MCF 10A (cell line): ENCODE measurements at regions not wholly inside any gene's neighbourhood (a gene's known extent, or its start where the extent isn't known, plus 50 kb on each side); places are given as distances from the start of the nearest gene placed in this dataset.
A peak's percentile ranks its signal among the peaks of the same experiment; 100 is the strongest.

Source experiments
- BruUV-seq: library from RNA; stranded (reverse); fragments of 400-500 nt; replicated peaks from 2 replicates; lab custom pipeline; 2021; lab: Mats Ljungman, UMichigan
- CTCF ChIA-PET: fragments of 300-600 bp; sonication (Branson Sonifier 250); formaldehyde crosslinking; extraction: SDS; loops from one replicate; lab custom pipeline; 2021; ENCODE audit warnings: antibody characterized with exemption, inconsistent platforms; lab: Yijun Ruan, JAX
- POLR2A ChIA-PET: fragments of 300-600, 350-650 bp; sonication (Branson Sonifier 250); formaldehyde crosslinking; extraction: SDS; loops from one replicate; lab custom pipeline; 2020; ENCODE audit warnings: antibody characterized with exemption, inconsistent platforms; lab: Yijun Ruan, JAX
- DNase-seq: peaks from one replicate; pipeline ENCODE4 v3.0.0-alpha.2; 2018; ENCODE audit not compliant: unreplicated experiment
- H3K27ac Mint-ChIP-seq: one replicate; pipeline ENCODE4 v1.8.0; 2022; ENCODE audit warnings: mild to moderate bottlenecking, low read depth, mixed read lengths; ENCODE audit not compliant: unreplicated experiment
- H3K27me3 Mint-ChIP-seq: one replicate; pipeline ENCODE4 v1.8.0; 2022; ENCODE audit warnings: mixed read lengths; ENCODE audit not compliant: insufficient read depth, unreplicated experiment
- H3K36me3 Mint-ChIP-seq: one replicate; pipeline ENCODE4 v1.8.0; 2022; ENCODE audit warnings: mild to moderate bottlenecking, moderate library complexity, mixed read lengths; ENCODE audit not compliant: insufficient read depth, unreplicated experiment
- H3K4me1 Mint-ChIP-seq: one replicate; pipeline ENCODE4 v1.8.0; 2022; ENCODE audit warnings: mixed read lengths; ENCODE audit not compliant: insufficient read depth, unreplicated experiment
- H3K4me3 Mint-ChIP-seq: one replicate; pipeline ENCODE4 v1.8.0; 2022; ENCODE audit warnings: mild to moderate bottlenecking, moderate library complexity, mixed read lengths; ENCODE audit not compliant: unreplicated experiment
- H3K9me3 Mint-ChIP-seq: one replicate; pipeline ENCODE4 v1.8.0; 2022; ENCODE audit warnings: mixed read lengths; ENCODE audit not compliant: unreplicated experiment
- CTCF ChIP-seq: fragments of 200-600 bp; IDR thresholded peaks from one replicate; pipeline ENCODE4 v1.8.0; 2022; ENCODE audit warnings: antibody characterized with exemption, mild to moderate bottlenecking; ENCODE audit not compliant: unreplicated experiment
- intact Hi-C: fragments of 100-400 bp; cut with micrococcal nuclease; formaldehyde crosslinking; loops from 2 replicates; pipeline ENCODE4 v1.14.1; 2022

DNA sequence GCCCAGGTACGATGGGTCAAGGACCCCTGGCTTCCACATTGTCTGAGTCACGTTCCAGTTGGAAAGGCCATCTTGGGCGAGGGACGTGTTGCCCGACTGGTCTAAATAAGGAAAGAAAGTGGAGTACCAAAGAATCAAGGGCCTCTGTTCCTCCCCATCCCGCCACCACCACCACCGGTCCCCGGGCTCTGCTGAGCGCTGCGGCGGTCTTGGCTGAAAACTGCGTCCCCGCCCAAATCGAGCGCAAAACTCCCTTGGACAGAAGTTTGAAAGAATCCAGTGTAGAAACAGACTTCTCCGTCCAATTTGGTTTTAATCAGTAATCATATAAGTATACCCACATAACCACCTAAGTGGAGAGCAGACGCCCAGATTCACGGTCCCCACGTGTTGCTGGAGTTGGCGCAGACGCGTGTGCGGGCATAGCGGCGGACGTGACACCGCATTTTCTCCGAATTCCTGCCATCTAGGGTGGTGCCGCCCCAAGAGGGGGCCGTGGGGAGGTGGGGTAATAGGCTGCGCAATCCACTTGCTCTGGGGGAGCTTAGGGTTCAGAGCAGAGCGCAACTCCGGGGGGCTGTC is 243.8 kb upstream of the TOPAZ1 start:
- DNase-seq, result no peak
- peaks cover 29% of the 10 kb centered on the region for H3K4me1 Mint-ChIP-seq
- ChIA-PET POLR2A (no interaction called here), CTCF (no interaction called here)
- no peak overlapping the region for H3K27ac Mint-ChIP-seq
- H3K4me3 Mint-ChIP-seq, result peak overlapping the region; percentile 75
- no peak for TF ChIP-seq CTCF
- peaks cover 37% of the 10 kb centered on the region for H3K27me3 Mint-ChIP-seq
- H3K36me3 Mint-ChIP-seq, result no peaks in the 10 kb centered on the region
- BruUV-seq, result no TSS peak
- no peaks in the 10 kb centered on the region for H3K9me3 Mint-ChIP-seq
- intact Hi-C loops, result loop anchor here (1.0 to 10.0 kb wide), 5 partner anchors 67 to 456 kb away; no protein-coding TSS in a partner anchor

DNA sequence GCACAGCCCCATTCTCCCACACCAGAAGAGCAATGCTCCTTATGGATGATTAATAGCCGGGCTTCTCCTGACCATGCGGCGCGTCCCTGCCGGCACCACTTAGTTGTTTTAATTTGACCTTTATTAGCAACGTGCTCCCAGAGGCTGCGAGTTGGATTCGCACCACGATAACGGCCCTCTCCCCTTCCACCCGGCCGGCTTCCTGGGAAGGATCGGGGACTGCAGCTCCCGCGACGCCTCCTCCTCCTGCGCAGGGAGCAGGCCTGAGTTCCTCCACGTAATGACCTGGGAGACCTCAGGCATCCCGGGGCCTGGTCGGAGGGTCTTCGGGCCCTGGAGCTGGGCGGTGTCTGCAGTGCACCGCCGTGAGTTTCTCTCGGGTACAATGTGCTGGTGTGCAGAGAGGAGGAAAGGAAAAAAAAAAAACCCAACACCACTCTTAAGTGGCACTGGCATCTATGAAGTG is 243.3 kb upstream of the TOPAZ1 start:
- peaks cover 29% of the 10 kb centered on the region for H3K4me1 Mint-ChIP-seq
- H3K36me3 Mint-ChIP-seq, result no peaks in the 10 kb centered on the region
- no peak overlapping the region for H3K27ac Mint-ChIP-seq
- POLR2A ChIA-PET, result no interaction called here
- intact Hi-C loops, result loop anchor here (5.0 to 10.0 kb wide), 3 partner anchors 141 to 456 kb away; no protein-coding TSS in a partner anchor
- no peak for DNase-seq
- peak overlapping the region; percentile 75 for H3K4me3 Mint-ChIP-seq
- H3K27me3 Mint-ChIP-seq, result peaks cover 37% of the 10 kb centered on the region
- CTCF ChIA-PET, result no interaction called here
- TF ChIP-seq CTCF, result no peak
- H3K9me3 Mint-ChIP-seq, result no peaks in the 10 kb centered on the region
- BruUV-seq, result no TSS peak

DNA sequence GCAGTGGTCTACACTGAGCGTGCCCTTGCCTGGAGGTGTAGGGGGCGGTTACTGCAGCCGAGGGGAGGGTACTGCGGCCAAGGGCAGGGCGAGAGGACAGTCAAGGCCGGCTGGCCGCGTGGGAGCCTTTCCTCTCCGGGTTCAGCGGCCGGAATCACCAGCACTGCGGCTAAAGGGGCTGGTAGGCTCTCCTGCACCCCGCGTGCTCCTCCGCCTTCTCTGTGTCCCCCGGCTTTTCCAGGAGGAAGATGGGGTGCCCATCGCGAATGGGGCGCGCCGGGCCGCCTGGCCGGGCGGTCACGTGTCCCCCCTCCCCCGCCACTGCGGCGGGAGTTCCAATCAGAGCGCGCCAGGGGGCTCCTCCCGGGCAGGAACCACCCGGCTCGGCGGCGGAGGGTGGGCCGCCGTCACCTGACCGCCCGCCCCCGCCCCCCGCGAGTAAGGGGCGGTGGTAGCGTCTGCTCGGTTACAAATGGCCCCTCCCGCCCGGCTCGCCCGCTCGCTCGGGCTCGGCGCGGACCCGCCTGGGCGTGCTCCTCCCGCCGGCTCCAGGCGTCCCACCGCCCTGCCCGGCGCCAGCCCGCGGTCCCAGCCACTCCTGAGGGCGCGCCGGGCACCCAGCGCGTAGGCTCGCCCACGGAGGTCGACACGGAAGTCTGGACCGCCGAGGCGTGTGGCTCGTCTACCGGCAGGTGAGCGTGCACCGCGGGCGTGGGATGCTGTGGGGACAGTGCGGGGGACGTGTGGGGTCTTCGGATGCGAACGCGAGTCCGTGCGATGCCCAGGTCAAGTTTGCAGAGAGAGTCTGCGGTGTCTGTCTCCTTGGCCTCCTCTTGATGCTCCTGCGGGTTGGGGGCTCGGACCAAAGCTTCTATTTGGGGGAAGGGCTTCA is 242.6 kb upstream of the TOPAZ1 start:
- POLR2A ChIA-PET, result interaction anchor here (1.2 kb wide), 1 partner anchor 10 kb away, joined by 3 read pairs; no protein-coding TSS in a partner anchor
- intact Hi-C loops, result loop anchor here (5.0 to 10.0 kb wide), 3 partner anchors 142 to 457 kb away; no protein-coding TSS in a partner anchor

More for the DNA sequence above, 242.6 kb upstream of the TOPAZ1 start:
- no peaks in the 10 kb centered on the region for H3K9me3 Mint-ChIP-seq
- H3K4me3 Mint-ChIP-seq, result peak overlapping the region; percentile 75
- CTCF ChIA-PET, result no interaction called here
- peaks cover 29% of the 10 kb centered on the region for H3K4me1 Mint-ChIP-seq
- DNase-seq, result peak; percentile 69
- H3K27ac Mint-ChIP-seq, result no peak overlapping the region
- H3K36me3 Mint-ChIP-seq, result no peaks in the 10 kb centered on the region
- TF ChIP-seq CTCF, result no peak
- peaks cover 32% of the 10 kb centered on the region for H3K27me3 Mint-ChIP-seq
- BruUV-seq, result no TSS peak
